CD4-positive, alpha-beta T cell treated with Interleukin-1 beta for 1 hour (primary cell): ENCODE measurements at regions not wholly inside any gene's neighbourhood (a gene's known extent, or its start where the extent isn't known, plus 50 kb on each side); places are given as distances from the start of the nearest gene placed in this dataset.

Experiments used
- DNase-seq, 2 donors: peaks; one replicate each; pipeline ENCODE4 v3.0.0-alpha.2; 2020 to 2022

GRCh38 chr4:26141911-26142638 is 178.7 kb upstream of the RBPJ start:
- peak in 1 of 2 donors; percentile 17 for DNase-seq

- DNase-seq = no peak
These were observed 176.2 kb upstream of the RBPJ start for GRCh38 chr4:26144526-26145155.

- no peak for DNase-seq
These were observed 175.6 kb upstream of the RBPJ start for GRCh38 chr4:26145212-26145611.

- no peak for DNase-seq
These were observed 171.9 kb upstream of the RBPJ start for GRCh38 chr4:26148927-26149326.

- DNase-seq = no peak
These were observed 169.9 kb upstream of the RBPJ start for GRCh38 chr4:26150948-26151347.

GRCh38 chr4:26151615-26152014 is 169.2 kb upstream of the RBPJ start:
- no peak for DNase-seq

GRCh38 chr4:26152056-26152455 is 168.8 kb upstream of the RBPJ start:
- no peak for DNase-seq

GRCh38 chr4:26157541-26157940 is 163.3 kb upstream of the RBPJ start:
- DNase-seq = no peak

- DNase-seq = no peak
These were observed 160.2 kb upstream of the RBPJ start for GRCh38 chr4:26160591-26160990.

GRCh38 chr4:26161030-26161824 is 159.6 kb upstream of the RBPJ start:
- DNase-seq = no peak

- DNase-seq = no peak
These were observed 158.7 kb upstream of the RBPJ start for GRCh38 chr4:26162101-26162500.

- DNase-seq = no peak
These were observed 157.1 kb upstream of the RBPJ start for GRCh38 chr4:26163425-26164362.

- DNase-seq = no peak
These were observed 149.3 kb upstream of the RBPJ start for GRCh38 chr4:26171501-26171900.

- DNase-seq = no peak
These were observed 148.9 kb upstream of the RBPJ start for GRCh38 chr4:26171941-26172340.

- no peak for DNase-seq
These were observed 147.2 kb upstream of the RBPJ start for GRCh38 chr4:26173619-26174018.

GRCh38 chr4:26174027-26174426 is 146.8 kb upstream of the RBPJ start:
- no peak for DNase-seq

- peak; percentile 17 to 46 for DNase-seq
These were observed 145.6 kb upstream of the RBPJ start for GRCh38 chr4:26175006-26175786.

- DNase-seq = no peak
These were observed 144.8 kb upstream of the RBPJ start for GRCh38 chr4:26175905-26176470.

GRCh38 chr4:26176598-26177149 is 144.1 kb upstream of the RBPJ start:
- DNase-seq = no peak

- DNase-seq = no peak
These were observed 142.0 kb upstream of the RBPJ start for GRCh38 chr4:26178854-26179253.

GRCh38 chr4:26179316-26179760 is 141.5 kb upstream of the RBPJ start:
- no peak for DNase-seq
